HCT116 (cell line): ENCODE measurements at regions not wholly inside any gene's neighbourhood (a gene's known extent, or its start where the extent isn't known, plus 50 kb on each side); places are given as distances from the start of the nearest gene placed in this dataset.

Experiments used
- ATF3 ChIP-seq: IDR thresholded peaks from 2 replicates; pipeline ENCODE4 v1.6.1; 2012
- CEBPB ChIP-seq: IDR thresholded peaks from 2 replicates; pipeline ENCODE4 v1.6.1; 2012; ENCODE audit warnings: low read depth
- CTCF ChIP-seq, 3 experiments: fragments of 200-600 bp in 1 of 3; sonication (generic) in 1 of 3; IDR thresholded peaks in 2 of 3; conservative IDR thresholded peaks in 1 of 3; 2 replicates each; pipeline ENCODE4 v1.5.1; 2012 to 2017; ENCODE audit warnings: low read depth in 2 of 3, low read length in 2 of 3, antibody characterized with exemption in 1 of 3, borderline replicate concordance in 1 of 3, control low read depth in 1 of 3, mild to moderate bottlenecking in 1 of 3, mixed read lengths in 1 of 3, mixed run types in 1 of 3, moderate library complexity in 1 of 3; ENCODE audit not compliant: insufficient read depth in 1 of 3
- EZH2 ChIP-seq: fragments of 200-600 bp; sonication (generic); IDR thresholded peaks from 2 replicates; pipeline ENCODE4 v1.6.1; 2017; ENCODE audit warnings: antibody characterized with exemption, mixed run types
- MAX ChIP-seq: IDR thresholded peaks from 2 replicates; pipeline ENCODE4 v1.6.1; 2012

GRCh38 chr5:117801583-117801982 is 1186.8 kb downstream of the DTWD2 start:
- no peak for TF ChIP-seq ATF3
- no peak for TF ChIP-seq CTCF (IDR thresholded peaks at IDR 0.05 in 2 of 3, conservative IDR thresholded peaks at IDR 0.05 in 1 of 3; ENCODE audit: borderline replicate concordance in 1 of 3, insufficient read depth in 1 of 3, low read depth in 2 of 3, low read length in 2 of 3)
- TF ChIP-seq EZH2 = no peak
- no peak for TF ChIP-seq MAX
- TF ChIP-seq CEBPB = no peak
